ENCODE measurements at regions not wholly inside any gene's neighbourhood (a gene's known extent, or its start where the extent isn't known, plus 50 kb on each side); places are given as distances from the start of the nearest gene placed in this dataset.

DNA sequence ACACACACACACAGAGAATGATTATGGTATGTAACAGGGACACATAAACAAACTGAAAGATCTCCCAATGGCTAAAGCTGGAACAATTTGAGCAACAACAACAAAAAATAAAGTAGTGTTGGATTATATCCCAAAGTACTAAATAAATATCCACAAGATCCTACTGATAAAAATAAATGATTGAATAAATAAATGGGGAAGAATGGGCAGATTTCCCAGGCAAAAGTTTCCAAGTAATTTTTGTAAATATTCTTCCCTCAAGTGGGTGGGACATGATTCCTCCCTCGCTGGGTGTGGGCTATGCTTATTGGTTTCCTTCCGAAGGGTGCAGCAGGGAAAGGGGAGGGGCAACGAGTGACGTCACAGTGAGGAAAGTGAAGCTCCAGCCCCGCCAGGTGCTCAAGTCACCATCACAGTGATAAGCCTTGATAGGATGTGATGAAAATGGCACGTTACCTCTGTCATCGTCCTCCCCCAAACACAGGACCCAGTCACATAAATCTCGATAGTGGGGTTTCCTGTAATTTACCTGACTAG lies 295.3 kb downstream of the DRD1 start:
- TF ChIP-seq OSR1 (CRISPR knock-in tag; IDR thresholded peaks at IDR 0.05): no peak
- no peak for TF ChIP-seq ZFP3 (CRISPR knock-in tag; IDR thresholded peaks at IDR 0.05)
- TF ChIP-seq, protein P1, sequence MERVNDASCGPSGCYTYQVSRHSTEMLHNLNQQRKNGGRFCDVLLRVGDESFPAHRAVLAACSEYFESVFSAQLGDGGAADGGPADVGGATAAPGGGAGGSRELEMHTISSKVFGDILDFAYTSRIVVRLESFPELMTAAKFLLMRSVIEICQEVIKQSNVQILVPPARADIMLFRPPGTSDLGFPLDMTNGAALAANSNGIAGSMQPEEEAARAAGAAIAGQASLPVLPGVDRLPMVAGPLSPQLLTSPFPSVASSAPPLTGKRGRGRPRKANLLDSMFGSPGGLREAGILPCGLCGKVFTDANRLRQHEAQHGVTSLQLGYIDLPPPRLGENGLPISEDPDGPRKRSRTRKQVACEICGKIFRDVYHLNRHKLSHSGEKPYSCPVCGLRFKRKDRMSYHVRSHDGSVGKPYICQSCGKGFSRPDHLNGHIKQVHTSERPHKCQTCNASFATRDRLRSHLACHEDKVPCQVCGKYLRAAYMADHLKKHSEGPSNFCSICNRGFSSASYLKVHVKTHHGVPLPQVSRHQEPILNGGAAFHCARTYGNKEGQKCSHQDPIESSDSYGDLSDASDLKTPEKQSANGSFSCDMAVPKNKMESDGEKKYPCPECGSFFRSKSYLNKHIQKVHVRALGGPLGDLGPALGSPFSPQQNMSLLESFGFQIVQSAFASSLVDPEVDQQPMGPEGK (CRISPR knock-in tag; IDR thresholded peaks at IDR 0.05; ENCODE audit: borderline replicate concordance): no peak
- no peak for TF ChIP-seq ZFP30 (CRISPR knock-in tag; IDR thresholded peaks at IDR 0.05)
- TF ChIP-seq ISL1 (CRISPR knock-in tag; IDR thresholded peaks at IDR 0.05): no peak
- TF ChIP-seq, protein P2, sequence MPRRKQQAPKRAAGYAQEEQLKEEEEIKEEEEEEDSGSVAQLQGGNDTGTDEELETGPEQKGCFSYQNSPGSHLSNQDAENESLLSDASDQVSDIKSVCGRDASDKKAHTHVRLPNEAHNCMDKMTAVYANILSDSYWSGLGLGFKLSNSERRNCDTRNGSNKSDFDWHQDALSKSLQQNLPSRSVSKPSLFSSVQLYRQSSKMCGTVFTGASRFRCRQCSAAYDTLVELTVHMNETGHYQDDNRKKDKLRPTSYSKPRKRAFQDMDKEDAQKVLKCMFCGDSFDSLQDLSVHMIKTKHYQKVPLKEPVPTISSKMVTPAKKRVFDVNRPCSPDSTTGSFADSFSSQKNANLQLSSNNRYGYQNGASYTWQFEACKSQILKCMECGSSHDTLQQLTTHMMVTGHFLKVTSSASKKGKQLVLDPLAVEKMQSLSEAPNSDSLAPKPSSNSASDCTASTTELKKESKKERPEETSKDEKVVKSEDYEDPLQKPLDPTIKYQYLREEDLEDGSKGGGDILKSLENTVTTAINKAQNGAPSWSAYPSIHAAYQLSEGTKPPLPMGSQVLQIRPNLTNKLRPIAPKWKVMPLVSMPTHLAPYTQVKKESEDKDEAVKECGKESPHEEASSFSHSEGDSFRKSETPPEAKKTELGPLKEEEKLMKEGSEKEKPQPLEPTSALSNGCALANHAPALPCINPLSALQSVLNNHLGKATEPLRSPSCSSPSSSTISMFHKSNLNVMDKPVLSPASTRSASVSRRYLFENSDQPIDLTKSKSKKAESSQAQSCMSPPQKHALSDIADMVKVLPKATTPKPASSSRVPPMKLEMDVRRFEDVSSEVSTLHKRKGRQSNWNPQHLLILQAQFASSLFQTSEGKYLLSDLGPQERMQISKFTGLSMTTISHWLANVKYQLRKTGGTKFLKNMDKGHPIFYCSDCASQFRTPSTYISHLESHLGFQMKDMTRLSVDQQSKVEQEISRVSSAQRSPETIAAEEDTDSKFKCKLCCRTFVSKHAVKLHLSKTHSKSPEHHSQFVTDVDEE (CRISPR knock-in tag; IDR thresholded peaks at IDR 0.05): no peak
